Motor neuron (in vitro differentiated cells): ENCODE measurements at regions not wholly inside any gene's neighbourhood (a gene's known extent, or its start where the extent isn't known, plus 50 kb on each side); places are given as distances from the start of the nearest gene placed in this dataset.
A peak's percentile ranks its signal among the peaks of the same experiment; 100 is the strongest.

ENCODE experiments used
- ATAC-seq, 8 experiments: fragments of 200-7000 bp; cut with Tn5 transposase; replicated peaks in 6 of 8; 2 replicates each; pipeline ENCODE4 v1.8.0; 2021; ENCODE audit warnings: mild to moderate bottlenecking in 8 of 8, moderate library complexity in 8 of 8
- H3K27ac ChIP-seq, 2 donors: fragments of 250-450 bp; sonication (Bioruptor Pico); 2 replicates each; pipeline ENCODE4 v1.9.0; 2021; ENCODE audit warnings: antibody characterized with exemption in 2 of 2, mild to moderate bottlenecking in 2 of 2, moderate library complexity in 1 of 2
- H3K4me1 ChIP-seq, 2 donors: fragments of 250-450 bp; sonication (Bioruptor Pico); replicated peaks in 1 of 2; 2 replicates each; pipeline ENCODE4 v1.6.1; 2021; ENCODE audit warnings: antibody characterized with exemption in 2 of 2, mild to moderate bottlenecking in 2 of 2, moderate library complexity in 1 of 2
- H3K4me3 ChIP-seq, 5 donors: fragments of 250-450 bp; sonication (Bioruptor Pico); 2 replicates each; pipeline ENCODE4 v1.9.0; 2021; ENCODE audit warnings: antibody characterized with exemption in 5 of 5, mild to moderate bottlenecking in 5 of 5, moderate library complexity in 4 of 5
- WGBS, 10 experiments: fragments of 450-650 bp; shearing (Covaris generic); methylation state at CpG; one replicate each; pipeline ENCODE4 v1.0.0; 2022; 5-methylcytosine and 5-hydroxymethylcytosine counted together
- in situ Hi-C, 9 experiments: fragments of 400-800 bp; cut with MboI; loops; one replicate each; pipeline ENCODE4 v1.15.0; 2021; ENCODE audit warnings: low sequenced_read_pairs in 9 of 9, low pct_unique_long_range_greater_than_20kb in 2 of 9; ENCODE audit not compliant: unreplicated experiment in 9 of 9

DNA sequence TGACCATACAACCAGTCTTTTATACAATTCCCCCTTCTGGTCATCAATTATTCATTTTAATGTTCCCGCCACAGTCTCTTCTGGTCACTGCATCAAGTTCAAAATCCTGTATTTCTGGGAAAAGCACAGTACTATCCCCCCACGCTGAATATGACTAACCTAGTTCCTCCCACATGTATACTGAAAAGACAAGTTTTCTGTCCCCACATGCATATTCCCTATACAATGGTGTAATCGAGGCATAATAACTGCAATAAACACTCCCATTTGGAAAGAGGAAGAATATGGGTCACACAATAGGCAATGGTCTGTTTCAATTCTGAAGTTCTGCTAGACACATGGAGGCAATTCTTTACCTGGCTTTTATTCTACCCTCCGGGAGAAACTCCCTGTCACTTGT is 344.9 kb downstream of the EFNA5 start:
- Histone ChIP-seq H3K4me1 (peaks cover 4 to 30% of the 10 kb centered on the region in 2 donors), H3K27ac (no peak overlapping the region), H3K4me3 (no peak overlapping the region)
- 37 to 100% (median 85%) methylated on average over 1 to 4 of the region's 4 CpGs; no CpG with 5 or more reads in 2 of the 10 experiments for WGBS, 10 experiments
- in situ Hi-C loops, result no loop called here
- no peak for ATAC-seq

DNA sequence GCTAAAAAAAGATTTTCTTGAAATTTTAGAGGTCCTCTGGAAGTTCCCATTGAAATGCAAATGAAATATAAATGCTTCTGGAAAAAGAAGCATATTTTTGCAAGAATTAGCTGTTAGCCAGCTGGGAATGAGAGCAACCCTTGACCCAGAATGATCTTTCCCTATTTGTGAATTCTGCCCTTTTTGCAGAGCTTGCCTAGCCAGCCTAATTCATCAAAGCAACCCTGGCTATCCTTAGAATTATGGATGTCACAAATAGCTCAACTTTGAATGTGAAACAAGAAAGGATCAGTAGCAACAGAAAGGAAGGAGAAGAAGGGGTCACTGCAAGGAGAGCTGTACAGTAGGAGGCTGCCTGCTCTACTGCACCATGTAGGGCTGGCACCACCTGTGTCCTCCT is 345.9 kb downstream of the EFNA5 start:
- ATAC-seq, result peak in 4 of 8 experiments; percentile 10 to 59 (median 42)
- Histone ChIP-seq H3K4me3 (no peak overlapping the region), H3K4me1 (peaks cover 4 to 32% of the 10 kb centered on the region in 2 donors), H3K27ac (no peak overlapping the region)
- in situ Hi-C loops, result no loop called here

DNA sequence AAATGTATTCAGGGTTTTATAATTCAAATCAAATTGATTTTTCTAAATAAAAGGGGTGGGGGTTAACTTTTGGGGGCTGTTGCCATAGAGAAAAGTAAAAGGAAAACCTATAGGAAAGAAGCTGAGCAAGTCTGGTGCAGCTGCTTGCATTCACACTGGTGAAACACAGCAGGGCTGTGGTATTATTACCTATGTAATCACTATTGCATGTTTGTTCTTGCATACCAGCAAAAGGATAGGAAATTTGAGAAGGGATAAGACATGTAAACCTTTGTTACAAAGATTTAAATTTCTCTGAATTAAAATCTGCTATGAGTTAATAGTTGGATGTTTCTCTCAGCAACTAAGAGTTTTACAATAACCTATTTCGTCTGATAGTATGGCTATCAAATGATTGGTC is 346.7 kb downstream of the EFNA5 start:
- H3K27ac ChIP-seq, result no peak overlapping the region
- in situ Hi-C loops, result no loop called here
- H3K4me3 ChIP-seq, result no peak overlapping the region
- peaks cover 4 to 32% of the 10 kb centered on the region in 2 donors for H3K4me1 ChIP-seq
- 60 to 100% (median 88%) methylated on average over 1 of the region's 1 CpG; no CpG with 5 or more reads in 3 of the 10 experiments for WGBS, 10 experiments
- no peak for ATAC-seq

DNA sequence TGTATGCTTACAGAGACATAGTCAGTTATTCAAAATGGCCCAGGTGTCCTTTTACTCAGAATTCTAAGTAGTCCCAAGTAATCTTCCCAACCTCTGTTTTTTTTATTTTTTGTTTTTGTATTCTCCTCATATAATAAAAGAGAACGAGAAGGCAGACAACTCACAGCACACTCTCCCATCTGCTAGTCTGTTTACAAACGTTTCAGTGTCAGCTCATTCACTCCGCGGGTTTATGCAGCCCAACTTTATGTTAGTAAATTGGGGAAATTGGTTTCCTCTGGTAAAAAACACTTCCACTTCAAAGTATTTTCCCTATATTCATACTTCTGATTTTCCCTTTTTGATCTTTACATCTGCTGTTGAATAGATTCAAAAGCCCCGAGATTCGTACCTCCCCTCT is 347.2 kb downstream of the EFNA5 start:
- Histone ChIP-seq H3K4me1 (peaks cover 4 to 32% of the 10 kb centered on the region in 2 donors), H3K4me3 (no peak overlapping the region), H3K27ac (no peak overlapping the region)
- in situ Hi-C loops, result no loop called here
- ATAC-seq, result no peak
- 47 to 90% (median 70%) methylated on average over 1 to 6 of the region's 6 CpGs for WGBS, 10 experiments

DNA sequence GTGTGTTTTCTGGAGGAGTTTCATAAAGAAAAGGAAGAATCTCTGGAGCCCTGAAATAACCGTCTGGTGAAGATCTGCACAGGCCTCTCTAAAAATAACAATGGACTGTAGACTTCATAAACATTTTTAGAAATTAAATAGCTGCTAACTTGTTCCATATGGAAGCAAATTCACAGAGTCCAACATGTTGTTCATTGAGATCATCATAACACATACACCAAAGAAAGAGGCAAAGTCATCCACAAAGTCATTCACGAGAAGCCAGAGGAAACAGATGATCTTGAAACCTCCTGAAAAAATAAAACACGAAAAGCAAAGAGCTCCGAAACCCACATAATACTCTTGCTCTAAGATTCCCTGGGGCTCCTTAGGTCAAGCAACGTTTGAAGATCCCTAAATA is 347.8 kb downstream of the EFNA5 start:
- in situ Hi-C loops, result no loop called here
- H3K27ac ChIP-seq, result no peak overlapping the region
- H3K4me3 ChIP-seq, result no peak overlapping the region
- peaks cover 4 to 32% of the 10 kb centered on the region in 2 donors for H3K4me1 ChIP-seq
- 23 to 100% (median 84%) methylated on average over 2 to 5 of the region's 5 CpGs for WGBS, 10 experiments
- ATAC-seq, result no peak

DNA sequence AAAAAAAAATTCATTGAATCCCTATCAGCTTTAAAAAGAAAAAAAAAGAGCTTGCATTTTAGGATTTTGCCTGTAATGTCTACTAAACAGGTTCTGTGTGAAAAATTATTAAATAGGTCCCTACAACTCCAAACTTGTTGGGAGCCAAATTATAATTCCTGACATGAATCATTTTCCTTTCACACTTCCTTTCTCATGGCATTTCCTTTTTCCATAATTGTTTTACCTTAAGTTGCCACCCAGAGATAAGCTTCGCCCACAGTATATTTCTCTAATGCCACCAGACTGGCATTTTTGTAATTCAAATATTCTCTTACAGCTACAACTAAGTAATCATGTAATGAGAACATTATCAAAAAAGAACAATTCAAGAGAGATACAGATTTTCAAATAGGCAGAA is 348.8 kb downstream of the EFNA5 start:
- in situ Hi-C loops, result no loop called here
- H3K4me3 ChIP-seq, result no peak overlapping the region
- peaks cover 4 to 32% of the 10 kb centered on the region in 2 donors for H3K4me1 ChIP-seq
- 50 to 100% (median 100%) methylated on average over 1 of the region's 1 CpG; no CpG with 5 or more reads in 1 of the 10 experiments for WGBS, 10 experiments
- no peak overlapping the region for H3K27ac ChIP-seq
- ATAC-seq, result no peak

DNA sequence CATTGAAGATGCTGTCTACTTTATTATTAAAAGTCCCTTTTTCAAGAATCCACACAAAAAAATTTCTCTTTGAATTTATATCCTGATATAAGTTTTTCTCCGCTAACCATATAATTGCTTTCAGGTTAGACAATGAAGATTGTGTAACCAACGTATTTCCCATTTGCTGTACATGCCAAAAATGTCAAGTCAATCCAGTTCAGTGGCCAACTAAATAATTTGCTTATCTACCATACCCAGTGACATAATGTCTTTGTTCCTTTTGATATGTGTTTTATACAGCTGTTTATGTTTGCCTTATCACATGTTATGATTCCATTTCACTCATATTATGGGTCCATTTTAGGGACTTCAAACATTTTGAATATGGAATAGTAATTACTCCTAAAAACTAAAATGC is 349.9 kb downstream of the EFNA5 start:
- 81 to 100% (median 100%) methylated on average over 1 to 2 of the region's 2 CpGs; no CpG with 5 or more reads in 1 of the 10 experiments for WGBS, 10 experiments
- Histone ChIP-seq H3K4me1 (peaks cover 4 to 32% of the 10 kb centered on the region in 2 donors), H3K4me3 (no peak overlapping the region), H3K27ac (no peak overlapping the region)
- in situ Hi-C loops, result no loop called here
- ATAC-seq, result no peak

DNA sequence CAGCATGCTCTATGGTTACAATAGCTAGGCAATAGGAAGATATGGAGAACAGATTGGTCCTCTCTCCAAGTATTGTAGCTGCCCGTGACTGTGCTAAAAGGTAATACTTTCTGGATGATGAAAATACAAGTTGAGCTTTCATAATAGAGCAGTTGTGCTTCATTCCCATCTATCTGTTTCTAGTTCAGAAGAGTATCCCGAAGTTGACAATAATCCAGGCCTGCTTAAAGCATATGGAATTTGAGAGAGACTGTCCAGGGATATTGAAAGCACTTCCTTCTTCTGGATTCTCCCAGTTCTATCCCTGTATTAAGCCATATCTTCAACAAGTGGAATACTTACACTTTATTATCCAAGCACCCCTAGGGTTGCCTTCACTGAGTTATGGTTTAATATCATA is 350.4 kb downstream of the EFNA5 start:
- Histone ChIP-seq H3K4me3 (no peak overlapping the region), H3K4me1 (peaks cover 4 to 31% of the 10 kb centered on the region in 2 donors), H3K27ac (no peak overlapping the region)
- in situ Hi-C loops, result no loop called here
- peak in 1 of 8 experiments; percentile 42 for ATAC-seq
- WGBS, 10 experiments, result 50 to 100% (median 100%) methylated on average over 1 to 2 of the region's 2 CpGs; no CpG with 5 or more reads in 5 of the 10 experiments

DNA sequence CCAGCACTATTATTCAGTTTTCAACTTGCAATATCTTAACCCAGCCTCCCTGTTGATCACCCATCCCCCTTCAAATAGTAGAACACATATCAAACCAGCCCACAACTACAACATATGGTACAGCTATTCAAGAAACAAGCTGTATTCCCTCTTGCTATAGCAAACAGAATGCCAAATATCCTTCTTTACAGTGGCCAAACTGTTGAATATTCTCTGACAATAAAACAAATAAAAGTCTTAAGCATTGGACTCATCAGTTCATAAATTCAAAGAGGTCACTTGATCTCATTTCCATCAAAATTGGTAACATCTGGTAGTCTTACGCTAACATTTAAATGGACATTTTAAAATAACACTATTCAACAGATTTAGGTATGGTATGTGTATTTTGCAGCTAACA is 350.8 kb downstream of the EFNA5 start:
- in situ Hi-C loops, result no loop called here
- no peak overlapping the region for H3K4me3 ChIP-seq
- ATAC-seq, result peak in 3 of 8 experiments; percentile 72 to 96 (median 73)
- WGBS, 10 experiments, result 0 to 100% (median 17%) methylated on average over 1 of the region's 1 CpG; no CpG with 5 or more reads in 3 of the 10 experiments
- no peak overlapping the region for H3K27ac ChIP-seq
- peaks cover 2 to 26% of the 10 kb centered on the region in 2 donors for H3K4me1 ChIP-seq

DNA sequence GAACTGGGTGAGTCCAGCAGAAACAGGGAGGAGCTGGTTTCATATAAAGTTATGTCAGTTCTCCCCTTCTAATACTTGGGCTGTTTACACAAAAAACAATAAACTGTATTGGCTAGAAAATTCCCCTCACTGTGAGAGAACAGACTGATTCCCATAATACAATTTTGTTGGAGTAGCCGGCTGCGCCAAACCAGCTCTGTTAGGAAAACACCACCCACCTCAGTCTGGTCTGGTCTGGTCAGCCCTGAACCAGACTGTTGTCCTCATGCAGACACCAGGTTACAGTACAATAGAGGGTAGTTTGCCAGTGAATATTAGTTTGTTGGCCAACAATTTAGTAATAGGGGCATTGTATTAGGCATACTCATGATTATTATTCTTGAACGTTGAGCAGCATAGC is 356.4 kb downstream of the EFNA5 start:
- no peaks in the 10 kb centered on the region for H3K4me1 ChIP-seq
- H3K27ac ChIP-seq, result no peak overlapping the region
- WGBS, 10 experiments, result 22 to 100% (median 90%) methylated on average over 1 to 3 of the region's 3 CpGs
- ATAC-seq, result peak in 1 of 8 experiments; percentile 28
- H3K4me3 ChIP-seq, result no peak overlapping the region
- in situ Hi-C loops, result no loop called here

DNA sequence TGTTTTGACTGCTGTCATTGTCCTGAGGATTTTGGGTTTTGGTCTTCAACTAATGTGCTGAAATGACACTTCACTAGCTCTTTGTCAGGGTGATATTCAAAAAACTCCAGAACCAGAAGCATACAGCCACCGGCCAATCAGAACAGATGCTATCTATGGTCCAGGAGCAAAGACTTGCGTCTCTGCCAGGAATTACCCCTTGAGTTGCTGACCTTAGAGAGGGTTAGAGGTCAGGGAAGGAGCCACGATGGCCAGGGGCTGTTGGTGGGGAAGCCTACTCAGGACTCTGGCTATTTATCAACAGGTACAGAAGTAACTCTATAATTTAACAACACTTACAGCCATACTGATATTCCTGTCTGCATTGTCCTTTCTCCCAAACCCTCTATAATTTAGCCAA is 356.8 kb downstream of the EFNA5 start:
- ATAC-seq, result no peak
- WGBS, 10 experiments, result 0 to 86% (median 83%) methylated on average over 1 to 2 of the region's 3 CpGs; no CpG with 5 or more reads in 6 of the 10 experiments
- in situ Hi-C loops, result no loop called here

DNA sequence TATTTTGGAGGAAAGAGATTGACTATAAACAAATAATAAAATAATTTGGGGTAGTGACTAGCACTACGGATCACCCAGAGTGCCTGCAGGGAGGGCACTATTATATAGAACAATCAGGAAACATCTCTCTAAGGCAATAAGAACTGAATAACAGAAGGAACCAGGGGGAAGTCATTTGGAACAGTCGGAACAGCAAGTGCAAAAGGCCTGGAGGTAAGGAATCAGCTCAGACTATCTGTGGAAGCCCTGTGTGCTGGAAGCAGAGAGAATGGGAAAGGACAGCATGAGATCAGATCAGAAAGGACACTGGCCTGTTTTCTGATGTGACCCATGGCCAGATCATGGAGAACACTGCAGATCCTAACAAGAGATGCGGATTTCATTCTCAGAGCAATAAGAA is 357.6 kb downstream of the EFNA5 start:
- H3K4me1 ChIP-seq, result no peaks in the 10 kb centered on the region
- 73 to 100% (median 90%) methylated on average over 1 to 3 of the region's 3 CpGs; no CpG with 5 or more reads in 1 of the 10 experiments for WGBS, 10 experiments
- no peak for ATAC-seq
- in situ Hi-C loops, result no loop called here
- no peak overlapping the region for H3K4me3 ChIP-seq
- no peak overlapping the region for H3K27ac ChIP-seq

More for the DNA sequence above, 356.8 kb downstream of the EFNA5 start:
- Histone ChIP-seq H3K4me3 (no peak overlapping the region), H3K4me1 (no peaks in the 10 kb centered on the region), H3K27ac (no peak overlapping the region)

DNA sequence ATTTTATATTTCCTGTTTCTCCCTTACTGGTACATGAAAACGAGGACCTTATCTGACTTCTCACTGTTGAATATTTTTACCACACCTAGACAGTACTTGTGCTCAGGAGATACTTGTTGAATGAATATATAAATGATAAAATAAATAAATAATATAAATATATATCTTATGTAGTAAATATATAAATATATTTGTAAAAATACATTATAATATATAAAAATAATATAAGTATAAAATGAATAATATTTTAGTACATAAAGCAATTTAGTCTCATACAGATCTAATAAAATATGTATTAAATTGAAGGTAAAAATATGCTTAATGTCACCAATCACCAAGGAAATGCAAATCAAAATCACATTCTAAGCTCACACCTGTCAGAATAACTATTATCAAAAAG is 360.6 kb downstream of the EFNA5 start:
- in situ Hi-C loops, result no loop called here
- Histone ChIP-seq H3K27ac (no peak overlapping the region), H3K4me1 (no peaks in the 10 kb centered on the region), H3K4me3 (no peak overlapping the region)
- 18 to 95% (median 82%) methylated on average over 1 of the region's 1 CpG; no CpG with 5 or more reads in 3 of the 10 experiments for WGBS, 10 experiments
- no peak for ATAC-seq

DNA sequence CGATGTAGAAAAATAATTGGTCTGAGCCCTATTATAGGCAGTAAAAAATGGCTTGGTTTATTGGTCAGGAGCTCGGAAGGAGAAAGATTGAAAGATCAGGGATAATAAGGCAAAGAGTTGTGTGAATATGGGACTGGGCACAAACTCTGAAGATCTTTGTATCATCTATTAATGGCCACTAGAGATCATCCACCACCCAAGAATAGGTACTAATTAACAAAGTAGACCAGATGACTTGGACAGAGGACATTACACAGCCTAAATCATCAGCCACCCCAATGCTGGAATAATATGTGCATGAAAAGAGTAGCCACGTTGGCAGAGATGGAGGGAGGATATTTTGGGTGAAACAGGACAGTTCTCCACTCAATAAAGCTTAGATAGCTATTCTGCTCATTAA is 364.1 kb downstream of the EFNA5 start:
- 17 to 92% (median 65%) methylated on average over 1 to 3 of the region's 3 CpGs for WGBS, 10 experiments
- no peak overlapping the region for H3K4me3 ChIP-seq
- peaks cover 0 to 6% of the 10 kb centered on the region in 2 donors for H3K4me1 ChIP-seq
- no peak for ATAC-seq
- in situ Hi-C loops, result no loop called here
- no peak overlapping the region for H3K27ac ChIP-seq
